Activated CD4-positive, alpha-beta memory T cell treated with anti-CD3 and anti-CD28 coated beads for 36 hours (primary cell): ENCODE measurements at regions not wholly inside any gene's neighbourhood (a gene's known extent, or its start where the extent isn't known, plus 50 kb on each side); places are given as distances from the start of the nearest gene placed in this dataset.
"Not testable (repeated sequence)": the region's sequence is repeated elsewhere in the genome, so short reads cannot be mapped to it uniquely, and the experiment has no call there.

Experiments
- CTCF ChIA-PET: fragments of 350-600 bp; sonication (Branson Sonifier 250); formaldehyde crosslinking; loops from one replicate; lab custom pipeline; 2021; ENCODE audit warnings: antibody characterized with exemption, inconsistent platforms; lab: Charles Lee
- POLR2A ChIA-PET: fragments of 350-600 bp; sonication (Branson Sonifier 250); formaldehyde crosslinking; loops from one replicate; lab custom pipeline; 2021; ENCODE audit warnings: antibody characterized with exemption; lab: Charles Lee
- DNase-seq: peaks from one replicate; pipeline ENCODE4 v3.0.0-alpha.2; 2020
- H3K27ac Mint-ChIP-seq: one replicate; pipeline ENCODE4 v1.8.0; 2021; ENCODE audit warnings: mixed read lengths
- H3K27me3 Mint-ChIP-seq: one replicate; pipeline ENCODE4 v1.8.0; 2021; ENCODE audit warnings: mixed read lengths
- H3K36me3 Mint-ChIP-seq: one replicate; pipeline ENCODE4 v1.8.0; 2021; ENCODE audit warnings: mixed read lengths
- H3K4me1 Mint-ChIP-seq: one replicate; pipeline ENCODE4 v1.8.0; 2021; ENCODE audit warnings: low read depth, mixed read lengths
- H3K4me3 Mint-ChIP-seq: one replicate; pipeline ENCODE4 v1.8.0; 2021; ENCODE audit warnings: mild to moderate bottlenecking, mixed read lengths
- H3K9me3 Mint-ChIP-seq: one replicate; pipeline ENCODE4 v1.8.0; 2021; ENCODE audit warnings: mixed read lengths
- intact Hi-C: fragments of 100-400 bp; cut with micrococcal nuclease; formaldehyde crosslinking; loops from one replicate; pipeline ENCODE4 v1.15.1; 2023

DNA sequence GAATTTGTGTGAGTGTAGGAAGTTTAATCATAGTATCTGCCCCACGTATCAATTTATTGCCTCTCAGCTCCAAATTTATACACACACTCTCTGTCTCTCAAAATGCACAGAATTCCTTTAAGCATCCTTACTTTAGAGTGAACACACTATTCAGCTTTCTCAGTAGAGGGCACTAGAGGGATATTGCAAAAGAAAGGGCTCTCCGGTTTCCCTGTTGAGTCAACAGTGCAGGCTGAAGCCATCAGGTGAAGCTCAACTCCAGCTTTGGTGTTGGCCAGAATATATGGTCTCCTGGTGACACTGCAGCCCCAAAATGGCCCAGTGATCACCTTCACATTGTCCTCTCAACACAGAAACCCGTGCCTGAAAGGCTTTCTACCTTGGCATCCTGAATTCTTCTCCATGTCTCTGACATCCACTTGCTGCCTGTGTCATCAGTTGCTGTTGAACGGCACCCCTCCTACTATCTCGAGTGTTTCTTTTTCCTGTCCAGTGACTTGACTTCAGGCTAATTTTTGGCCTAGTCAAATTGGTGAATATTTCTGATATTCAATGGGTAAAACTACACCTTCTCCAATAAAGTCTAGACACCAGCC, 670.5 kb downstream of the GABRG1 start:
- Mint-ChIP-seq H3K36me3 (no peaks in the 10 kb centered on the region), H3K27ac (no peak overlapping the region), H3K27me3 (no peaks in the 10 kb centered on the region), H3K4me1 (no peaks in the 10 kb centered on the region), H3K9me3 (peaks cover 7% of the 10 kb centered on the region), H3K4me3 (no peak overlapping the region)
- intact Hi-C loops = no loop called here
- ChIA-PET POLR2A (no interaction called here), CTCF (interaction anchor here (0.7 kb wide), 1 partner anchor 12 kb away, joined by 3 read pairs; no protein-coding TSS in a partner anchor)
- DNase-seq = no peak

- Mint-ChIP-seq H3K27me3 (no peaks in the 10 kb centered on the region), H3K4me3 (no peak overlapping the region), H3K36me3 (no peaks in the 10 kb centered on the region), H3K27ac (no peak overlapping the region), H3K9me3 (peaks cover 10% of the 10 kb centered on the region), H3K4me1 (no peaks in the 10 kb centered on the region)
- ChIA-PET POLR2A (no interaction called here), CTCF (no interaction called here)
- intact Hi-C loops = no loop called here
- DNase-seq = no peak
These were observed 681.4 kb downstream of the GABRG1 start for GRCh38 chr4:45442466-45442865.

GRCh38 chr4:45438047-45438446, 685.8 kb downstream of the GABRG1 start:
- H3K27me3 Mint-ChIP-seq = no peaks in the 10 kb centered on the region
- H3K9me3 Mint-ChIP-seq = peaks cover under 1% of the 10 kb centered on the region
- DNase-seq = no peak
- CTCF ChIA-PET = no interaction called here
- POLR2A ChIA-PET = no interaction called here
- no peak overlapping the region for H3K27ac Mint-ChIP-seq
- H3K4me3 Mint-ChIP-seq = no peak overlapping the region
- H3K4me1 Mint-ChIP-seq = no peaks in the 10 kb centered on the region
- H3K36me3 Mint-ChIP-seq = no peaks in the 10 kb centered on the region
- intact Hi-C loops = no loop called here

DNA sequence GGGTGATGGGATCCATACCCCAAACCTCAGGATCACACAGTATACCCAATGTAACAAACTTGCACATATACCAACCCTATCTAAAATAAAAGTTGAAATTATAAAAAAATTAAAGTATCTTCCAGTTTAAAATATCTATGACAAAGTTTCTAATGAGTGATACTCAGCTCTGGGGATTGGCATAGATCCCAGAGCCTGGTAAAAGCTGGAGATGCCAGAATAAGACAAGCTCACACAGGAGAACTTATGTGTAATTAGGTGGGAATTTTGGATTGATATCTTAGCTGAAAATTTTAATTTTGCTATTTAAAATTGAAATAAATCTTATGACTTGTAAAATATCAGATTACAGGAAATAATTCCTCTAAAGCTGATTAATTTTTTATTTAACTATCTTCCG, 686.5 kb downstream of the GABRG1 start:
- Mint-ChIP-seq H3K9me3 (no peaks in the 10 kb centered on the region), H3K27me3 (no peaks in the 10 kb centered on the region), H3K4me1 (no peaks in the 10 kb centered on the region), H3K27ac (no peak overlapping the region), H3K4me3 (no peak overlapping the region), H3K36me3 (no peaks in the 10 kb centered on the region)
- ChIA-PET POLR2A (no interaction called here), CTCF (no interaction called here)
- no peak for DNase-seq
- intact Hi-C loops = no loop called here

DNA sequence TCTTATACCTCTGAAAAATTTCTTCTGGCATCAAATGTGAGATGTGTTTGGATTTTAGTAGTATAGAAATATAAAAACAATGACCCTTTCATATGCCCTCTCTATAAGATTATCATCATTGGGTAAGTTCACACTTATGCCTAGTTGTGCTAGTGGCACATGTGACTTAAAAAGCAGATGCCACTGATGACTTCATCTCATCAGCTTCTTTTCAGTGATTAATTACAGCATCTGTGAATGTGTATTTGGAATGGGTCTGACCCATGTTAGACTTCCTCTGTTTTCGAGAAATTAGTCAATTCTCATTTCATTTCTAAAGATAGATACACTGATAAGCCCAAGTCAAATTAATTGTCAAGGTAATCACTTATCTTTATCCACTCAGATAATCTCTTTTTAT, 698.7 kb downstream of the GABRG1 start:
- intact Hi-C loops = no loop called here
- no peak for DNase-seq
- CTCF ChIA-PET = no interaction called here
- Mint-ChIP-seq H3K36me3 (no peaks in the 10 kb centered on the region), H3K4me3 (no peak overlapping the region), H3K27ac (no peak overlapping the region), H3K9me3 (peaks cover 24% of the 10 kb centered on the region), H3K27me3 (no peaks in the 10 kb centered on the region), H3K4me1 (no peaks in the 10 kb centered on the region)
- POLR2A ChIA-PET = no interaction called here

DNA sequence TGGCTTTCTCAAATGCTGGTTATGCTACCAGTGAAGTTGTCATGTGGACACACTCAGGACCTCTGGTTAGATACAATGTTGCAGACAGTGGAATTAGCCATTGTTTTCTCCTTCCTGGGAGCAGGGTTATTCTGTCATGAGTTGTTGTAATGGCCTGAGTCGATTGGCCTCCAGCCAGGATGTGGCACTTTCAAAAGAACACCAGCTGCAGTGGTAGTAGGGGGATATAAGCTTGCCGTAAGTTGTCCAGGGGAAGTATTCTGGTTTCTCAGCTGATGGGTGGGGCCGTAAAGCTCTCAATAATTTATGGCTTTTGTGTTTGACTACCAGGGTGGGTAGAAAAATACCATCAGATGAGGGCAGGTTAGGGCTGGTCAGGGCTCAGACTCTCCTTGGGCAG, 697.5 kb upstream of the GNPDA2 start:
- Mint-ChIP-seq H3K9me3 (peaks cover 24% of the 10 kb centered on the region), H3K4me3 (no peak overlapping the region), H3K27ac (no peak overlapping the region), H3K27me3 (no peaks in the 10 kb centered on the region), H3K4me1 (no peaks in the 10 kb centered on the region), H3K36me3 (no peaks in the 10 kb centered on the region)
- ChIA-PET POLR2A (no interaction called here), CTCF (no interaction called here)
- no peak for DNase-seq
- intact Hi-C loops = no loop called here

- DNase-seq, H3K36me3 Mint-ChIP-seq, POLR2A ChIA-PET: not testable (repeated sequence)
These were observed 693.8 kb upstream of the GNPDA2 start for GRCh38 chr4:45420091-45420674.

DNA sequence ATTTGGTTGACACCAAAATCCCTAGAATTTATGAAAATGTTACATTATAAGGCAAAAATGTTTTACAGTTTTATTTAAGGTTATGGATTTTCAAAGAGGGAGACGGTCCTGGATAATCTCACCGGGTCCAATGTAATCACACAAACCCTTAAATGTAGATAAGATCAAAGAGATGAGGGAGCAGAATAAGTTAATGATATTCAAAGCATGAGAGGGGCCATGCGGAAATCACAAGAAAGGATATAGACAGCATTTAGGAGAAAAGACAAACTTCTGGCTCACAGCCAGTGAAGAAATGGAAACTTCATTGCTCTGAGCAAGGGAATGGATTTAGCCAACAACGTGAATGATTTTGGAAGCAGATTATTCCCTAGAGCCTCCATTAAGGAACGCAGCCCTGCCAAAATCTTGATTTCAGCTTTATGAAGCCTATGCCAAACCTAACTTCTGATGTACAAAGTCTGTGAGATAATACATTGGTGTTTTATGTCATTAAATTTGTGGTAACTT, 684.4 kb upstream of the GNPDA2 start:
- ChIA-PET CTCF (no interaction called here), POLR2A (no interaction called here)
- H3K4me3 Mint-ChIP-seq = no peak overlapping the region
- intact Hi-C loops = no loop called here
- no peaks in the 10 kb centered on the region for H3K27me3 Mint-ChIP-seq
- H3K27ac Mint-ChIP-seq = no peak overlapping the region
- H3K9me3 Mint-ChIP-seq = peaks cover 3% of the 10 kb centered on the region
- H3K36me3 Mint-ChIP-seq = no peaks in the 10 kb centered on the region
- H3K4me1 Mint-ChIP-seq = no peaks in the 10 kb centered on the region
- no peak for DNase-seq

More at GRCh38 chr4:45420091-45420674, 693.8 kb upstream of the GNPDA2 start:
- CTCF ChIA-PET, H3K27ac Mint-ChIP-seq, H3K4me1 Mint-ChIP-seq, H3K27me3 Mint-ChIP-seq, intact Hi-C loops, H3K4me3 Mint-ChIP-seq: not testable (repeated sequence)
- H3K9me3 Mint-ChIP-seq = peaks cover 19% of the 10 kb centered on the region

- Mint-ChIP-seq H3K4me1 (no peaks in the 10 kb centered on the region), H3K27ac (no peak overlapping the region), H3K9me3 (peaks cover 6% of the 10 kb centered on the region), H3K36me3 (no peaks in the 10 kb centered on the region), H3K27me3 (no peaks in the 10 kb centered on the region), H3K4me3 (no peak overlapping the region)
- CTCF ChIA-PET = no interaction called here
- intact Hi-C loops = no loop called here
- DNase-seq = no peak
- POLR2A ChIA-PET = no interaction called here
These were observed 683.2 kb upstream of the GNPDA2 start for GRCh38 chr4:45409536-45409935.

GRCh38 chr4:45408996-45409395, 682.6 kb upstream of the GNPDA2 start:
- Mint-ChIP-seq H3K36me3 (no peaks in the 10 kb centered on the region), H3K27ac (no peak overlapping the region), H3K27me3 (no peaks in the 10 kb centered on the region), H3K4me3 (no peak overlapping the region), H3K4me1 (no peaks in the 10 kb centered on the region), H3K9me3 (peaks cover 4% of the 10 kb centered on the region)
- DNase-seq = no peak
- ChIA-PET CTCF (no interaction called here), POLR2A (no interaction called here)
- intact Hi-C loops = no loop called here

- CTCF ChIA-PET = no interaction called here
- Mint-ChIP-seq H3K4me3 (no peak overlapping the region), H3K27me3 (no peaks in the 10 kb centered on the region), H3K36me3 (no peaks in the 10 kb centered on the region), H3K27ac (no peak overlapping the region), H3K4me1 (no peaks in the 10 kb centered on the region), H3K9me3 (peaks cover 14% of the 10 kb centered on the region)
- DNase-seq = no peak
- intact Hi-C loops = no loop called here
- POLR2A ChIA-PET = no interaction called here
These were observed 672.8 kb upstream of the GNPDA2 start for GRCh38 chr4:45399116-45399515.

GRCh38 chr4:45385306-45385705, 659.0 kb upstream of the GNPDA2 start:
- H3K27ac Mint-ChIP-seq = no peak overlapping the region
- H3K9me3 Mint-ChIP-seq = peaks cover 21% of the 10 kb centered on the region
- no peak overlapping the region for H3K4me3 Mint-ChIP-seq
- no peaks in the 10 kb centered on the region for H3K27me3 Mint-ChIP-seq
- H3K36me3 Mint-ChIP-seq = no peaks in the 10 kb centered on the region
- intact Hi-C loops = no loop called here
- no peak for DNase-seq
- no peaks in the 10 kb centered on the region for H3K4me1 Mint-ChIP-seq
- POLR2A ChIA-PET = no interaction called here
- CTCF ChIA-PET = no interaction called here

DNA sequence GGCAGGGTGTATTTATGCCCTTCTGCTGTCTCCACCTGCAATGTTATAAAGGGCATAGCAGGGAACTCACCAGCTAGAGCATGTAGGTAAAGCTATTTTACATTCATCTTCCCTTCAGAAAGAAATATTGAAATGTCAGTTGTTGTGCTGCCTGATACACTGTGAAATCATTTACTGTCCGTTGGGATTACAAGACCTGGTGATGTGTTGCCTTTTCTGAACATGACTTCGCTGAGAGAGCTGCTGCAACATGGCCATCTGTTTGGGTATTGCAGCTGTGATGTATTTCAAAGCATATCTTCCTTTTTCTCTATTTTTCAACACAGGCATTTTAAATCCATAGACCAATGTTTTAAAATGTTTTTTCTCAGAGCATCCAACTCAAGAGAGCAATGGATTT, 644.1 kb upstream of the GNPDA2 start:
- no peak for DNase-seq
- Mint-ChIP-seq H3K4me1 (no peaks in the 10 kb centered on the region), H3K27me3 (no peaks in the 10 kb centered on the region), H3K9me3 (peaks cover 6% of the 10 kb centered on the region), H3K36me3 (no peaks in the 10 kb centered on the region), H3K4me3 (no peak overlapping the region), H3K27ac (no peak overlapping the region)
- ChIA-PET CTCF (no interaction called here), POLR2A (no interaction called here)
- intact Hi-C loops = no loop called here
